IMR-90 (cell line): ENCODE measurements at regions not wholly inside any gene's neighbourhood (a gene's known extent, or its start where the extent isn't known, plus 50 kb on each side); places are given as distances from the start of the nearest gene placed in this dataset.

Source experiments
- ATAC-seq: fragments of 200-7000 bp; cut with Tn5 transposase; 2 replicates; pipeline ENCODE4 v1.9.1; 2020; ENCODE audit warnings: low read depth, mild to moderate bottlenecking, moderate library complexity
- BruUV-seq: library from RNA; stranded (reverse); fragments of 400-500 nt; replicated peaks from 2 replicates; lab custom pipeline; 2021; lab: Mats Ljungman, UMichigan
- CTCF ChIA-PET: fragments of 300-600 bp; formaldehyde crosslinking; extraction: SDS; loops from one replicate; lab custom pipeline; 2021; ENCODE audit warnings: antibody characterized with exemption; lab: Yijun Ruan, JAX
- POLR2A ChIA-PET: fragments of 300-600 bp; sonication (Branson Sonifier 250); formaldehyde crosslinking; loops from one replicate; lab custom pipeline; 2022; ENCODE audit warnings: antibody characterized with exemption; ENCODE audit not compliant: unreplicated experiment; lab: Charles Lee
- DNase-seq: peaks from one replicate; pipeline ENCODE4 v3.0.0; 2013
- H2AFZ ChIP-seq: replicated peaks from 2 replicates; pipeline ENCODE3; 2013; ENCODE audit warnings: low read length, mild to moderate bottlenecking; ENCODE audit not compliant: poor library complexity
- H2AK5ac ChIP-seq: 2 replicates; pipeline ENCODE4 v1.6.1; 2013; ENCODE audit warnings: low read depth, low read length, inconsistent platforms
- H2AK9ac ChIP-seq: replicated peaks from 2 replicates; pipeline ENCODE3; 2013; ENCODE audit warnings: mild to moderate bottlenecking, low read depth, low read length, moderate library complexity; ENCODE audit not compliant: poor library complexity
- H2BK120ac ChIP-seq: 2 replicates; pipeline ENCODE4 v1.6.1; 2013; ENCODE audit warnings: low read depth, low read length, inconsistent platforms
- H2BK15ac ChIP-seq: 3 replicates; pipeline ENCODE4 v1.6.1; 2013; ENCODE audit warnings: low read depth, low read length, inconsistent platforms
- H2BK20ac ChIP-seq: 2 replicates; pipeline ENCODE4 v1.6.1; 2013; ENCODE audit warnings: low read depth, mild to moderate bottlenecking, inconsistent platforms, low read length, moderate library complexity
- H2BK5ac ChIP-seq: 2 replicates; pipeline ENCODE4 v1.6.1; 2013; ENCODE audit warnings: mild to moderate bottlenecking, low read depth, low read length, inconsistent platforms; ENCODE audit not compliant: poor library complexity, severe bottlenecking
- H3K14ac ChIP-seq: replicated peaks from 2 replicates; pipeline ENCODE4 v1.6.1; 2013; ENCODE audit warnings: low read depth, low read length, inconsistent platforms
- H3K18ac ChIP-seq: 2 replicates; pipeline ENCODE4 v1.6.1; 2013; ENCODE audit warnings: low read depth, low read length, control low read depth
- H3K23ac ChIP-seq: 2 replicates; pipeline ENCODE4 v1.6.1; 2013; ENCODE audit warnings: low read depth, low read length, inconsistent platforms
- H3K27ac ChIP-seq: 2 replicates; pipeline ENCODE4 v1.5.1; 2013; ENCODE audit warnings: mild to moderate bottlenecking, control low read depth, low read length; ENCODE audit not compliant: insufficient read depth
- H3K27me3 ChIP-seq: 2 replicates; pipeline ENCODE4 v1.6.1; 2013; ENCODE audit warnings: low read length; ENCODE audit not compliant: control insufficient read depth, insufficient read depth
- H3K36me3 ChIP-seq: 2 replicates; pipeline ENCODE4 v1.6.1; 2013; ENCODE audit warnings: low read length, mixed read lengths; ENCODE audit not compliant: control insufficient read depth, insufficient read depth
- H3K4ac ChIP-seq: 2 replicates; pipeline ENCODE4 v1.6.1; 2013; ENCODE audit warnings: low read depth, low read length, inconsistent platforms
- H3K4me1 ChIP-seq: 2 replicates; pipeline ENCODE4 v1.6.1; 2013; ENCODE audit warnings: low read length, mixed read lengths; ENCODE audit not compliant: control insufficient read depth, insufficient read depth
- H3K4me2 ChIP-seq: 2 replicates; pipeline ENCODE4 v1.6.1; 2013; ENCODE audit warnings: low read depth, mild to moderate bottlenecking, control low read depth, low read length, moderate library complexity
- H3K4me3 ChIP-seq: 2 replicates; pipeline ENCODE4 v1.5.1; 2013; ENCODE audit warnings: low read depth, mild to moderate bottlenecking, control low read depth, low read length, moderate library complexity; ENCODE audit not compliant: insufficient read depth
- H3K56ac ChIP-seq: 2 replicates; pipeline ENCODE4 v1.6.1; 2013; ENCODE audit warnings: low read length, inconsistent platforms; ENCODE audit not compliant: insufficient read depth; ENCODE audit errors: extremely low read depth
- H3K79me1 ChIP-seq, 2 experiments: 2 replicates each; pipeline ENCODE4 v1.6.1; 2013; ENCODE audit warnings: low read length in 2 of 2, inconsistent platforms in 1 of 2, low read depth in 1 of 2
- H3K9ac ChIP-seq: 2 replicates; pipeline ENCODE4 v1.6.1; 2013; ENCODE audit warnings: low read depth, low read length, control low read depth
- H3K9me1 ChIP-seq: 2 replicates; pipeline ENCODE4 v1.6.1; 2013; ENCODE audit warnings: low read length, inconsistent platforms; ENCODE audit not compliant: insufficient read depth
- H3K9me3 ChIP-seq: 2 replicates; pipeline ENCODE4 v1.6.1; 2013; ENCODE audit warnings: low read length; ENCODE audit not compliant: control insufficient read depth, insufficient read depth
- H4K20me1 ChIP-seq: 2 replicates; pipeline ENCODE4 v1.6.1; 2013; ENCODE audit warnings: low read length, inconsistent platforms; ENCODE audit not compliant: insufficient read depth
- H4K5ac ChIP-seq: 2 replicates; pipeline ENCODE4 v1.6.1; 2013; ENCODE audit warnings: mild to moderate bottlenecking, low read depth, low read length, control low read depth
- H4K8ac ChIP-seq, 2 experiments: 2 replicates each; pipeline ENCODE4 v1.6.1; 2013; ENCODE audit warnings: low read depth in 2 of 2, low read length in 2 of 2, control low read depth in 1 of 2, inconsistent platforms in 1 of 2
- H4K91ac ChIP-seq: 2 replicates; pipeline ENCODE4 v1.6.1; 2013; ENCODE audit warnings: low read depth, low read length, inconsistent platforms; ENCODE audit not compliant: insufficient read depth
- RCOR1 ChIP-seq: IDR thresholded peaks from 2 replicates; pipeline ENCODE4 v1.6.1; 2012; ENCODE audit warnings: mild to moderate bottlenecking, low read length, improper control_type of control experiment; ENCODE audit not compliant: insufficient replicate concordance
- RFX5 ChIP-seq: IDR thresholded peaks from 2 replicates; pipeline ENCODE4 v1.8.0; 2012; ENCODE audit warnings: low read depth, mild to moderate bottlenecking, low read length, moderate library complexity
- WGBS, 2 experiments: methylation state at CpG; one replicate each; pipeline versions ENCODE4 v1.1.5 to v1.1.7; 2013; ENCODE audit warnings: missing lambda C conversion rate in 2 of 2; ENCODE audit not compliant: insufficient read length in 1 of 2; ENCODE audit errors: extremely low coverage in 2 of 2; 5-methylcytosine and 5-hydroxymethylcytosine counted together
- dilution Hi-C: fragments of 300-500 bp; cut with HindIII; formaldehyde crosslinking; loops from one replicate; pipeline ENCODE4 v1.14.3; 2018; ENCODE audit warnings: low sequenced_read_pairs; ENCODE audit not compliant: unreplicated experiment
- in situ Hi-C: fragments of 300-500 bp; cut with MboI; formaldehyde crosslinking; loops from 3 replicates; pipeline ENCODE4 v1.14.3; 2019; ENCODE audit warnings: low sequenced_read_pairs, inconsistent platforms, mixed read lengths
- intact Hi-C: fragments of 100-400 bp; cut with micrococcal nuclease; formaldehyde crosslinking; loops from 2 replicates; pipeline ENCODE4 v1.10.0; 2022

DNA sequence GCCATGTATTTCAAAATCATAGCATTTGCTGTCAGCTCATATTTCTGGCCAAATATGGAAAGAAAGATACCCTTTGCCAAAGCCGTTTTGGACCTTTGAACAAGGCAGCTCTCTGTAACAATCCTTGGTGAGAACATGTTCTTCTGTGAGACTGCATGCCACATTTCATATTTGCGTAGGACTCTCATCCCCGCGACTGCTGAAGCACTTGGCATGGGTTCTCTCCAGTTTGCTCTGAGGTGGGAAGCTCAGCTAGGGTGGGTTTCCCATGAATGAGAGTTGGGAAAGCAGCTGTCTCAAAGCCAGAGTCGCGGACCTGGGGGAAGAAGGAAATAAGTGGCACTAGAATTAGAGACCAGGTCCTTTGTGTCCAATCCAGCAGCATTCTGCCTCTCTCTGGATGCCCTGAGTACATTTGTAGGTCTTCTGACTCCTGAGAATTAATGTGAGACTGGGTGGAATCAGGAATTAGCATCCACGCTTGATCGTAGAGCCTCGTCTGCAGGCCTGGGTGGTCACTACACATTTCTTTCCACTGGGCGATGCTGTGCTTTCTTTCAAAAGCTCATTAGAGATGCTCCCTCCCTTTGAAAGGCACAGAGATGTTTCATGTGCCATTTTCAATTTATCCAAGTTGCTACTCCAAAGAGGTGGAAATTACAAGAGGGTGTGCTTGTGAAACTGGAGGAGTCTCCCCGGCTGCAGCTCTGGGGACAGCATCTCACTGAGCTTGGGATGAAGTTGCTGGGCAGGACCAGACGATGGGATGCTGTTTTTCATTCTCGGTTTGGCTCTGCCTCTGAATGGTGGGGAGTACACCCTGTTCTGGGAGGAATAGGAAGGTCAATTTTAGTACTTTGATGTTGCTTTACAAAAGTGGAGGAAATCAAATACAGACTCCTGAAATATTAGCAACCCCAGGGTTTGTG is 197.2 kb downstream of the GADD45G start:
- DNase-seq (no peak), ATAC-seq (no peak)
- H3K9me3 ChIP-seq = no peaks in the 10 kb centered on the region
- no peak overlapping the region for H3K14ac ChIP-seq
- H3K9ac ChIP-seq = no peak overlapping the region
- no peak overlapping the region for H2BK20ac ChIP-seq
- H4K8ac ChIP-seq = no peak overlapping the region
- dilution Hi-C loops (no loop called here), intact Hi-C loops (no loop called here), in situ Hi-C loops (no loop called here)
- no peaks in the 10 kb centered on the region for H3K4me1 ChIP-seq
- ChIA-PET CTCF (no interaction called here), POLR2A (no interaction called here)
- no peak overlapping the region for H3K27ac ChIP-seq
- no peak overlapping the region for H3K4me3 ChIP-seq
- H2AK5ac ChIP-seq = no peak overlapping the region
- no peak overlapping the region for H2BK5ac ChIP-seq
- H2BK15ac ChIP-seq = no peak overlapping the region
- no peak overlapping the region for H4K91ac ChIP-seq
- H3K4me2 ChIP-seq = no peak overlapping the region
- no peak overlapping the region for H2AK9ac ChIP-seq
- no peaks in the 10 kb centered on the region for H3K9me1 ChIP-seq
- H3K56ac ChIP-seq = no peak overlapping the region
- H2BK120ac ChIP-seq = no peak overlapping the region
- no peak overlapping the region for H3K18ac ChIP-seq
- no peaks in the 10 kb centered on the region; the same call in 1 of the 2 replicates for H3K27me3 ChIP-seq
- no TSS peak for BruUV-seq
- TF ChIP-seq RCOR1 = no peak
- TF ChIP-seq RFX5 = no peak
- no peak overlapping the region for H3K23ac ChIP-seq
- 20% methylated on average over 4 of the region's 13 CpGs; no CpG with 5 or more reads in 1 of the 2 experiments for WGBS, 2 experiments
- H3K36me3 ChIP-seq = no peaks in the 10 kb centered on the region
- H4K5ac ChIP-seq = no peak overlapping the region
- H3K4ac ChIP-seq = no peak overlapping the region
- no peak overlapping the region for H2AFZ ChIP-seq
- H4K20me1 ChIP-seq = no peaks in the 10 kb centered on the region
- no peaks in the 10 kb centered on the region for H3K79me1 ChIP-seq
